ENCODE measurements at regions not wholly inside any gene's neighbourhood (a gene's known extent, or its start where the extent isn't known, plus 50 kb on each side); places are given as distances from the start of the nearest gene placed in this dataset.

GRCh38 chr4:1539859-1540600 lies 133.8 kb upstream of the NKX1-1 start:
- no peak overlapping the region for H2AFZ ChIP-seq (ENCODE audit: low read depth, low read length)
- ATAC-seq (ENCODE audit: insufficient read depth, low read depth), result no peak

GRCh38 chr4:1538941-1539772 lies 132.9 kb upstream of the NKX1-1 start:
- Histone ChIP-seq H3K79me2 (ENCODE audit: insufficient read depth, low read length) (no peaks in the 10 kb centered on the region), H3K36me3 (ENCODE audit: insufficient read depth, low read length) (no peaks in the 10 kb centered on the region), H4K20me1 (ENCODE audit: insufficient read depth, low read length) (peaks cover 7% of the 10 kb centered on the region; the same call in 1 of the 2 replicates), H3K4me1 (ENCODE audit: insufficient read depth, low read length) (no peaks in the 10 kb centered on the region), H3K27ac (ENCODE audit: low read length) (no peak overlapping the region), H3K9ac (ENCODE audit: low read depth, low read length) (no peak overlapping the region), H3K27me3 (ENCODE audit: insufficient read depth, low read length, poor library complexity) (no peaks in the 10 kb centered on the region), H3K4me3 (ENCODE audit: low read depth in 1 of 2, low read length in 2 of 2) (no peak overlapping the region), H3K4me2 (ENCODE audit: insufficient read depth, low read length) (no peak overlapping the region), H2AFZ (ENCODE audit: low read depth, low read length) (no peak overlapping the region), H3K9me3 (ENCODE audit: insufficient read depth, low read length, severe bottlenecking) (no peaks in the 10 kb centered on the region)
- no peak for DNase-seq
- TF ChIP-seq CTCF (IDR thresholded peaks at IDR 0.05; ENCODE audit: borderline replicate concordance, extremely low read depth, low read length, poor library complexity, severe bottlenecking), result no peak
- no peak for ATAC-seq (ENCODE audit: insufficient read depth, low read depth)

More at GRCh38 chr4:1539859-1540600, 133.8 kb upstream of the NKX1-1 start:
- Histone ChIP-seq H3K9me3 (ENCODE audit: insufficient read depth, low read length, severe bottlenecking) (no peaks in the 10 kb centered on the region), H3K27me3 (ENCODE audit: insufficient read depth, low read length, poor library complexity) (no peaks in the 10 kb centered on the region), H3K27ac (ENCODE audit: low read length) (no peak overlapping the region), H3K36me3 (ENCODE audit: insufficient read depth, low read length) (no peaks in the 10 kb centered on the region), H3K4me3 (ENCODE audit: low read depth in 1 of 2, low read length in 2 of 2) (no peak overlapping the region), H4K20me1 (ENCODE audit: insufficient read depth, low read length) (peaks cover 6% of the 10 kb centered on the region; the same call in 1 of the 2 replicates), H3K4me2 (ENCODE audit: insufficient read depth, low read length) (no peak overlapping the region), H3K9ac (ENCODE audit: low read depth, low read length) (no peak overlapping the region), H3K4me1 (ENCODE audit: insufficient read depth, low read length) (no peaks in the 10 kb centered on the region), H3K79me2 (ENCODE audit: insufficient read depth, low read length) (no peaks in the 10 kb centered on the region)
- no peak for DNase-seq
- no peak for TF ChIP-seq CTCF (IDR thresholded peaks at IDR 0.05; ENCODE audit: borderline replicate concordance, extremely low read depth, low read length, poor library complexity, severe bottlenecking)
- TF ChIP-seq EZH2 (IDR thresholded peaks at IDR 0.05; ENCODE audit: borderline replicate concordance, low read depth, low read length, severe bottlenecking), result no peak

GRCh38 chr4:1538096-1538410 lies 131.8 kb upstream of the NKX1-1 start:
- peaks cover 5% of the 10 kb centered on the region; the same call in 1 of the 2 replicates for H4K20me1 ChIP-seq (ENCODE audit: insufficient read depth, low read length)
- H3K9ac ChIP-seq (ENCODE audit: low read depth, low read length), result no peak overlapping the region
- H3K9me3 ChIP-seq (ENCODE audit: insufficient read depth, low read length, severe bottlenecking), result no peaks in the 10 kb centered on the region
- no peak overlapping the region for H2AFZ ChIP-seq (ENCODE audit: low read depth, low read length)
- H3K4me3 ChIP-seq (ENCODE audit: low read depth in 1 of 2, low read length in 2 of 2), result no peak overlapping the region
- H3K4me2 ChIP-seq (ENCODE audit: insufficient read depth, low read length), result no peak overlapping the region
- no peaks in the 10 kb centered on the region for H3K36me3 ChIP-seq (ENCODE audit: insufficient read depth, low read length)
- H3K27me3 ChIP-seq (ENCODE audit: insufficient read depth, low read length, poor library complexity), result no peaks in the 10 kb centered on the region
- DNase-seq, result no peak
- H3K27ac ChIP-seq (ENCODE audit: low read length), result no peak overlapping the region
- no peaks in the 10 kb centered on the region for H3K79me2 ChIP-seq (ENCODE audit: insufficient read depth, low read length)
- H3K4me1 ChIP-seq (ENCODE audit: insufficient read depth, low read length), result no peaks in the 10 kb centered on the region
- ATAC-seq (ENCODE audit: insufficient read depth, low read depth), result no peak
- TF ChIP-seq CTCF (IDR thresholded peaks at IDR 0.05; ENCODE audit: borderline replicate concordance, extremely low read depth, low read length, poor library complexity, severe bottlenecking), result no peak
- TF ChIP-seq EZH2 (IDR thresholded peaks at IDR 0.05; ENCODE audit: borderline replicate concordance, low read depth, low read length, severe bottlenecking), result no peak
